ENCODE measurements at regions not wholly inside any gene's neighbourhood (a gene's known extent, or its start where the extent isn't known, plus 50 kb on each side); places are given as distances from the start of the nearest gene placed in this dataset.

- Histone ChIP-seq H2BK12ac (ENCODE audit: low read depth, low read length) (no peak overlapping the region), H3K14ac (ENCODE audit: insufficient read length) (no peak overlapping the region), H3K23ac (ENCODE audit: insufficient read length) (no peak overlapping the region), H3K27ac (ENCODE audit: low read depth, low read length) (no peak overlapping the region), H4K5ac (ENCODE audit: insufficient read length, low read depth, low read length) (no peak overlapping the region), H2BK5ac (ENCODE audit: low read depth, low read length) (no peak overlapping the region), H2BK20ac (ENCODE audit: low read length) (no peak overlapping the region), H3K27me3 (replicated peaks in 1 of 4; ENCODE audit: control insufficient read depth in 3 of 4, extremely low read depth in 1 of 4, insufficient read depth in 3 of 4, low read length in 3 of 4) (peaks cover 0 to 1% (median 0%) of the 10 kb centered on the region in 4 experiments; a peak in 1 of 7 replicates), H4K20me1 (replicated peaks in 1 of 2; ENCODE audit: control insufficient read depth in 1 of 2, insufficient read depth in 2 of 2, low read length in 2 of 2) (peaks cover 0 to 1% of the 10 kb centered on the region in 2 experiments), H3K4me2 (ENCODE audit: insufficient read depth in 1 of 2, low read depth in 2 of 2, low read length in 2 of 2) (no peak overlapping the region), H2AFZ (ENCODE audit: low read length) (no peak overlapping the region), H2AK5ac (ENCODE audit: low read depth, low read length) (no peak overlapping the region; the same call in 1 of the 2 replicates), H3K9ac (replicated peaks in 1 of 4; ENCODE audit: extremely low read depth in 1 of 4, low read depth in 3 of 4, low read length in 3 of 4) (no peak overlapping the region), H3K4ac (replicated peaks; ENCODE audit: insufficient read length, low read depth, low read length) (no peak overlapping the region), H3K18ac (ENCODE audit: extremely low read depth, low read length) (no peak overlapping the region), H3K4me1 (replicated peaks in 1 of 4; ENCODE audit: control insufficient read depth in 3 of 4, insufficient read depth in 4 of 4, low read length in 3 of 4) (peaks cover 0 to 7% (median 5%) of the 10 kb centered on the region in 4 experiments; a peak in 2 of 7 replicates), H2BK120ac (replicated peaks; ENCODE audit: low read depth, low read length) (no peak overlapping the region), H3K23me2 (ENCODE audit: low read depth, low read length) (no peaks in the 10 kb centered on the region), H2BK15ac (ENCODE audit: low read length) (no peak overlapping the region), H4K91ac (replicated peaks; ENCODE audit: insufficient read length, low read length) (no peak overlapping the region), H3K79me2 (ENCODE audit: control insufficient read depth in 1 of 2, insufficient read depth in 2 of 2, low read length in 2 of 2) (no peaks in the 10 kb centered on the region), H3K4me3 (ENCODE audit: extremely low read depth in 1 of 4, insufficient read depth in 2 of 4, low read depth in 3 of 4, low read length in 4 of 4) (no peak overlapping the region), H3K56ac (replicated peaks; ENCODE audit: insufficient read length, low read depth, low read length) (no peak overlapping the region), H3K79me1 (ENCODE audit: low read depth, low read length) (no peaks in the 10 kb centered on the region), H3K9me3 (ENCODE audit: insufficient read depth in 2 of 2, low read depth in 1 of 2, low read length in 1 of 2) (no peaks in the 10 kb centered on the region), H4K8ac (ENCODE audit: extremely low read depth, insufficient read depth, low read length) (no peak overlapping the region), H3K36me3 (ENCODE audit: control insufficient read depth in 2 of 4, insufficient read depth in 4 of 4, low read length in 3 of 4) (no peaks in the 10 kb centered on the region)
- no peak for FAIRE-seq
- 79% methylated on average over 5 of the region's 5 CpGs; no CpG with 5 or more reads in 1 of the 2 experiments for WGBS, 2 experiments (ENCODE audit: extremely low coverage in 1 of 2, insufficient coverage in 1 of 2, insufficient read length in 1 of 2, insufficient replicate concordance in 2 of 2, low coverage in 1 of 2, low lambda C conversion rate in 2 of 2, missing lambda C conversion rate in 1 of 2)
- ChIA-PET POLR2A (ENCODE audit: partially characterized antibody) (interaction anchor here (1.0 kb wide), 1 partner anchor 117 kb away, joined by 3 read pairs; no protein-coding TSS in a partner anchor), CTCF (ENCODE audit: partially characterized antibody) (interaction anchor here (0.6 kb wide), 1 partner anchor 53 kb away, joined by 3 read pairs; no protein-coding TSS in a partner anchor)
- DNase-seq (ENCODE audit: low read depth in 1 of 2, low spot score in 2 of 2) = no peak
- TF ChIP-seq SP2 (IDR thresholded peaks at IDR 0.05; ENCODE audit: low read length) = no peak
Measured at GRCh38 chr6:91155129-91155785, 568.4 kb upstream of the MAP3K7 start.

Measured in H1 (cell line).